HG02642 (cell line): ENCODE measurements at regions not wholly inside any gene's neighbourhood (a gene's known extent, or its start where the extent isn't known, plus 50 kb on each side); places are given as distances from the start of the nearest gene placed in this dataset.

ENCODE experiments used
- ATAC-seq: cut with Tn5 transposase; IDR thresholded peaks from one replicate; pipeline ENCODE4 v1.9.1; 2021; ENCODE audit warnings: mild to moderate bottlenecking; ENCODE audit not compliant: unreplicated experiment, poor library complexity

DNA sequence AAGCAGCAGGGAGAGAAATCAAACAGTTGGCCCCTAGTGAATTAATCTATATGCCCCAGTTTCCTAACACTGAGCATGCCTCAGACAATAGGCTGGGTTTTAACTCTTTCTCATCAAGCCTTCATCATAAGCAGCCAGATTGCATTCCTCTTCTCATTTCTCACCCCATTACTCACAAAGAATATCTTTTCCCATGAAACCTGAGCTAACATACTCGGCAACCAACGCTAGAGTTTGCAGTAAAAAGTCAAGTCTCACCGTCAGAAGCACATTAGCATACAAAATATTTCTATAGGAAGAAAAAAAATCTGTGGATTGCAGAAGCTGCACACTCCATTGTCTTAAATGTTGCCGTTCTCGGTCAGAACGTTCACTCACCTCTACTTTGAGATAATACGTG lies 429.9 kb upstream of the ARID1B start:
- ATAC-seq, result no peak

DNA sequence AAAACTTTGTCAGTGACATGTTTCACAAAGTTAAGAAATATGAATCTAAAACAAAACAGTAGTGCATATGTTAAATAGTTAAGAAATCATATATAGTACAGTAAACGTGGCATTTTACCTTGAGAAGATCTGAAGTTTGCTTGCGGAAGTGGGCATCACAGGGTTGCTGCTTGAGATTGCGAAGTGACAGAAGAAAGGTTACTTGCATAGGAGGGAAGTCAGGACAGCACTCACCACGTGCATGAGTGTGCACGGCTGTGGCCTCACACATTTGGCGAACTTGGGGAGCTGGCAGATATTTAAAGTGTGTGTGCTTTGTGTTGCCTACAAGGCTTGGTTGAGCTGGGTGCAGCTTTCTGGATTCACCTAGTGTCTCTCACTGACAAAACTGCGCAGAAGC lies 431.5 kb upstream of the ARID1B start:
- ATAC-seq, result no peak

- ATAC-seq, result no peak
These were observed 432.7 kb upstream of the ARID1B start for GRCh38 chr6:156344491-156344890.

GRCh38 chr6:156337801-156338200 lies 439.4 kb upstream of the ARID1B start:
- ATAC-seq, result no peak

DNA sequence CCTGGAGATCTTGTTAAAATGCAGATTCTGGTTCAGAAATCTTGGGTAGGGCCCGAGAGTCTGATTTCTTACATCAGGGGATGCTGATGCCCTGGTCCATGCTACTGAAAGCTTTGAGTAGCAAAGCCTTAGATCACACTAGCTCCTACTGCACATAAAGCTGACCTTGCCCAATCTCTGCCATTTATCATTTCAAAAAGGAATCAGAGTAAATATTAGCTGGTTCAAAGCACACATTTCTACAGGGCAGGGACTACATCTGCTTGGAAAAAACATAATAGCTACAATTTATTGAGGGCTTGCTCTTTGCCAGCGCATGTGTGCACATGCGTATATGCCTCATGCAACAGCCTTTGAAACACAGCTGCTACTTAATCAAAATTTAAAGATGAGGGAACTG lies 440.4 kb upstream of the ARID1B start:
- ATAC-seq, result no peak

- no peak for ATAC-seq
These were observed 441.1 kb upstream of the ARID1B start for GRCh38 chr6:156336089-156336488.

DNA sequence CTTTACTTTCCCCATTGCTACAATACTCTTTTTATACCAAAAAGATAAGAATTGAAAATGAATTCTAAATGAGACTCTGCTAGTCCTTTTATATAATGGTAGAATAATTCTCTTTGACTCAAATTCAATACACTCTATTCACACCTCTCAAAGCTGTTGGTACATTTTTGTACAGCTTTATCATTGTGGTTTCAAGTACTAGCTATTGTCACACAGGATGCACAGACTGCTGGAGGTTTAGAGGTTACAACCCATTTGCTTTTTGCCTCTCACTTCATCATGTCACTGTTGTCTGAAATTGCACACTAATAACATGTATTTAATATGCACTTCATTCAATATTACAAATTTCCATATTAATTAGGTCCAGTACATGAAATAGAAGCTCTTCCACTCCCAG lies 442.2 kb upstream of the ARID1B start:
- ATAC-seq, result no peak

- ATAC-seq, result no peak
These were observed 457.5 kb upstream of the ARID1B start for GRCh38 chr6:156319707-156320106.

- ATAC-seq, result no peak
These were observed 460.5 kb upstream of the ARID1B start for GRCh38 chr6:156316583-156317125.

DNA sequence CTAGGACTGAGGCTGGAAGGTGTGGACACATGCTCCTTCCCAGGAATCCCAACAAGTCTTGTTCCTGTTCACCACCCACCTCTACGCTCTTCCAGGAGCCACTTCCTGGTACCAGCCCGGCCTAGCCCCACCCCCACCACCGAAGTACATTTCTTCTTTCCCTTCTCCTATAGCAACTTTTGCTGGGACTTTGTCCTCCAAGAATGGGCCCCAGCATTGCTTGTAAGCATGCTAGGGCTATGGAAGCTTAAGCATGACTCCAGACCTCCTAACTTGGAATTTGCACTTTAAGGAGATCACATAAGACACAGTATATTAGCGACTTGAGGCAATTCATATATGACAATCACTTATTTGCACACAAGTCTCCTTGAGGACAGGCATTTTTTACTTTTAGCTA lies 462.0 kb upstream of the ARID1B start:
- no peak for ATAC-seq

GRCh38 chr6:156313037-156313436 lies 464.1 kb upstream of the ARID1B start:
- ATAC-seq, result no peak

DNA sequence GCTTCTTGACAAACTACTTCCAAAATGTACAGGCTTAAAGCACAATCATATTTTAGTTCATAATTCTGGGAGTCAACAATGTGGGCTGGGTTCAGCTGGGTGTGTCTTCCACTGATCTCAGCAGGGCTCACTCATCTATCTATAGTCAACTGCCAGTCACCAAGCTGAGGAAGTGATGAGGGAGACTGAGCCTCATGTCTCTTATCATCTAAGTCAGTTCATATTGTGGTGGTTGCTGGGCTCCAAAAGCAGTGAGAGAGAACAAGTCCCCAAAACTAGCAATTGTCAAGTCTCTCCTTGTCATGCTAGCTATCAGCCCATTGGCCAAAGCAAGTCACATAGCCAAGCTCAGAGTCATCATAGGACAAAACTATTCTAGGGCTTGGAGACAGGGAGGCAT lies 465.9 kb upstream of the ARID1B start:
- no peak for ATAC-seq

- no peak for ATAC-seq
These were observed 466.5 kb upstream of the ARID1B start for GRCh38 chr6:156310701-156311100.

- no peak for ATAC-seq
These were observed 468.2 kb upstream of the ARID1B start for GRCh38 chr6:156309017-156309416.

- ATAC-seq, result no peak
These were observed 468.6 kb upstream of the ARID1B start for GRCh38 chr6:156308604-156309003.

DNA sequence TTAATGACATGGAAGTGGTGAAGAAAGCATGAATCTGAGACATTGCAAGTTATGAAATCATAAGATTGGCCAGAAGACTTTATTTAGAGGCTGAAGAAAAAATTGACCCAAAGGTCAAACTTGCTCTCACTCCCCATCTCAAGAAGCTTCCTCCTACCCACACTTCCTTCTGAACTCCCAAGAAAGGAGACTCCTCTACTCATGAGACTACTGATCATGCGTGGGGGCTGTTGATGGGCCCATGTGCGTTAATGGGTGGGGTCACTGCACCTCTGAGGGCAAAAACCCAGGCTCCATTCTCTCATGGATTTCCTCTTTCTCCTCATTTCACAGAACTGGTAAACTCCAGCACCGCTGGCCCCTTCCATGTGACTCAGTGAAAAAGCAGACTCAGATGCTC lies 470.6 kb upstream of the ARID1B start:
- no peak for ATAC-seq

- no peak for ATAC-seq
These were observed 494.1 kb upstream of the ARID1B start for GRCh38 chr6:156283091-156283490.

DNA sequence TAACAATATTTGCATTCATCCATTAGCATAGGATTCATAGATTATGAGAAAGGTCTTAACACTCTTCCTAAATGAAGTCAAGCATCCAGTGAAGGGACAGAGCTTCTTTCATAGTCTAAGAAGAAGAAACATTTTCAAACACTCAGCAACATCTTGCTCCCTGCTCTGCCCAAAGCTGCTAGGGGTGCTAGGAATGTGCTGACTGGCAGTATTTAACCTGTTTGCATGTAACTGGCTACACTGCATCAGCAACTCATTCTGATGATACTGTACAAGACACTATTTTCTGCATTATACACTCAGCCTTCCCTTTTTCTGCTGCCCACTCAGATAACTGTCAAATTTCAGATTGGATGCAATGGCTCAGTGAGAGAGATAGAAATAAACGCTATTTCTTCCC lies 495.1 kb upstream of the ARID1B start:
- ATAC-seq, result no peak

DNA sequence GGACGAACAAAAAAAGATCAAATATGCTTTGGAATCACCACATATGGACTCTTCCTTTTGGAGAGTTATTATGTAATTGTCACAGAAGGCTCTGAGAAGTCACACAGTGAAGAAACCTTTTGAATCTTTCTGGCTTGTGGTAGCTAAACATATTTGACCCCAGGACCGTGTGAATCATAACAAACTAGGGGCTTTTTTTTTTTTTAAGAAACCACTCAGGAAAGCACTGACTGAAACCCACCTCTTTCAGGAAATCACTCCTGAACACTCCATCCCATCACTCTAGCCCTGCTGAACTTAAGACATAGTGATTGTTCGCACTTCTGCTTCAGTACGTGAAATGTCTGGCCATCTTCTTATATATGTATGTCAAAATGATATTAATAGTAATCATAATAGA lies 495.9 kb upstream of the ARID1B start:
- no peak for ATAC-seq

- no peak for ATAC-seq
These were observed 497.1 kb upstream of the ARID1B start for GRCh38 chr6:156280065-156280464.

GRCh38 chr6:156279261-156279969 lies 497.8 kb upstream of the ARID1B start:
- ATAC-seq, result peak; percentile 77

- no peak for ATAC-seq
These were observed 504.0 kb upstream of the ARID1B start for GRCh38 chr6:156273065-156273711.
